WTC11 (cell line): ENCODE measurements at regions not wholly inside any gene's neighbourhood (a gene's known extent, or its start where the extent isn't known, plus 50 kb on each side); places are given as distances from the start of the nearest gene placed in this dataset.
A peak's percentile ranks its signal among the peaks of the same experiment; 100 is the strongest.

Source experiments
- ATAC-seq: fragments of 200-7000 bp; cut with Tn5 transposase; 2 replicates; pipeline ENCODE4 v1.10.0; 2021; ENCODE audit warnings: mild to moderate bottlenecking, moderate library complexity
- CTCF ChIA-PET: fragments of 300-600 bp; sonication (Branson Sonifier 250); formaldehyde crosslinking; loops from one replicate; lab custom pipeline; 2021; ENCODE audit warnings: antibody characterized with exemption; lab: Charles Lee
- POLR2A ChIA-PET: fragments of 350-600 bp; sonication (Branson Sonifier 250); formaldehyde crosslinking; loops from one replicate; lab custom pipeline; 2021; ENCODE audit warnings: antibody characterized with exemption; lab: Charles Lee
- DNase-seq: peaks from one replicate; pipeline ENCODE4 v3.0.0; 2021; ENCODE audit warnings: low spot score
- H3K27ac Mint-ChIP-seq: 2 replicates; pipeline ENCODE4 v1.8.0; 2021; ENCODE audit warnings: mixed read lengths
- H3K27me3 Mint-ChIP-seq: 2 replicates; pipeline ENCODE4 v1.8.0; 2021; ENCODE audit warnings: low read depth, mild to moderate bottlenecking, moderate library complexity, mixed read lengths
- H3K36me3 Mint-ChIP-seq: 2 replicates; pipeline ENCODE4 v1.8.0; 2021; ENCODE audit warnings: mixed read lengths
- H3K4me1 Mint-ChIP-seq: 2 replicates; pipeline ENCODE4 v1.8.0; 2022; ENCODE audit warnings: mixed read lengths
- H3K4me3 Mint-ChIP-seq: 2 replicates; pipeline ENCODE4 v1.8.0; 2021; ENCODE audit warnings: mild to moderate bottlenecking, moderate library complexity, mixed read lengths
- H3K9me3 Mint-ChIP-seq: 2 replicates; pipeline ENCODE4 v1.8.0; 2021; ENCODE audit warnings: mixed read lengths
- ATF1 ChIP-seq: sonication (generic); formaldehyde crosslinking; IDR thresholded peaks from 2 replicates; pipeline ENCODE4 v1.8.1; 2023; ENCODE audit warnings: mild to moderate bottlenecking, moderate library complexity, missing genetic modification reagents
- ETV6 ChIP-seq: sonication (generic); formaldehyde crosslinking; IDR thresholded peaks from 2 replicates; pipeline ENCODE4 v1.8.1; 2022; ENCODE audit warnings: mild to moderate bottlenecking, missing genetic modification reagents
- FOXJ3 ChIP-seq: sonication (generic); formaldehyde crosslinking; IDR thresholded peaks from 2 replicates; pipeline ENCODE4 v1.9.0; 2021; ENCODE audit warnings: missing genetic modification reagents, mild to moderate bottlenecking, borderline replicate concordance
- GRHL2 ChIP-seq: fragments of 250-450 bp; sonication (Bioruptor Pico); IDR thresholded peaks from 2 replicates; pipeline ENCODE4 v1.8.0; 2022; ENCODE audit warnings: mild to moderate bottlenecking, moderate library complexity; ENCODE audit not compliant: insufficient replicate concordance, severe bottlenecking
- GTF2I ChIP-seq: fragments of 250-450 bp; sonication (Bioruptor Pico); conservative IDR thresholded peaks from 2 replicates; pipeline ENCODE4 v1.4.0; 2021; ENCODE audit warnings: mild to moderate bottlenecking
- JUN ChIP-seq: sonication (generic); formaldehyde crosslinking; IDR thresholded peaks from 2 replicates; pipeline ENCODE4 v1.8.0; 2023; ENCODE audit warnings: mild to moderate bottlenecking, missing genetic modification reagents
- NFE2L1 ChIP-seq: sonication (generic); formaldehyde crosslinking; IDR thresholded peaks from 2 replicates; pipeline ENCODE4 v1.8.1; 2023; ENCODE audit warnings: missing genetic modification reagents
- PRRX2 ChIP-seq: fragments of 250-450 bp; sonication (Bioruptor Pico); IDR thresholded peaks from 2 replicates; pipeline ENCODE4 v1.8.0; 2021; ENCODE audit warnings: mild to moderate bottlenecking
- RELA ChIP-seq: sonication (generic); formaldehyde crosslinking; IDR thresholded peaks from 2 replicates; pipeline ENCODE4 v1.8.1; 2022; ENCODE audit warnings: missing genetic modification reagents, mild to moderate bottlenecking, borderline replicate concordance
- SMAD3 ChIP-seq: sonication (generic); formaldehyde crosslinking; IDR thresholded peaks from 2 replicates; pipeline ENCODE4 v1.8.0; 2022; ENCODE audit warnings: missing genetic modification reagents, mild to moderate bottlenecking, borderline replicate concordance
- TEAD1 ChIP-seq: sonication (generic); formaldehyde crosslinking; IDR thresholded peaks from 2 replicates; pipeline ENCODE4 v1.8.0; 2022; ENCODE audit warnings: mild to moderate bottlenecking, missing genetic modification reagents
- ZNF121 ChIP-seq: sonication (generic); formaldehyde crosslinking; IDR thresholded peaks from 2 replicates; pipeline ENCODE4 v1.8.0; 2023; ENCODE audit warnings: missing genetic modification reagents
- ZNF219 ChIP-seq: sonication (generic); formaldehyde crosslinking; IDR thresholded peaks from 2 replicates; pipeline ENCODE4 v1.8.0; 2023; ENCODE audit warnings: missing genetic modification reagents, mild to moderate bottlenecking, borderline replicate concordance
- ZNF396 ChIP-seq: fragments of 250-450 bp; sonication (Bioruptor Pico); IDR thresholded peaks from 2 replicates; pipeline ENCODE4 v1.8.0; 2021; ENCODE audit warnings: mild to moderate bottlenecking, moderate library complexity, borderline replicate concordance
- TF ChIP-seq, protein P1 (sequence below): sonication (generic); formaldehyde crosslinking; IDR thresholded peaks from 2 replicates; pipeline ENCODE4 v1.8.0; 2022; ENCODE audit warnings: mild to moderate bottlenecking, missing genetic modification reagents
- TF ChIP-seq, protein P2 (sequence below): sonication (generic); formaldehyde crosslinking; IDR thresholded peaks from 2 replicates; pipeline ENCODE4 v1.8.0; 2022; ENCODE audit warnings: mild to moderate bottlenecking, missing genetic modification reagents
- TF ChIP-seq, protein P3 (sequence below): sonication (generic); formaldehyde crosslinking; IDR thresholded peaks from 2 replicates; pipeline ENCODE4 v1.8.0; 2023; ENCODE audit warnings: mild to moderate bottlenecking, missing genetic modification reagents
- TF ChIP-seq, protein P4 (sequence below): sonication (generic); formaldehyde crosslinking; IDR thresholded peaks from 2 replicates; pipeline ENCODE4 v1.8.1; 2023; ENCODE audit warnings: mild to moderate bottlenecking, missing genetic modification reagents, moderate library complexity
- TF ChIP-seq, protein P5 (sequence below): fragments of 250-450 bp; sonication (Bioruptor Pico); IDR thresholded peaks from 2 replicates; pipeline ENCODE4 v1.9.0; 2021; ENCODE audit warnings: mild to moderate bottlenecking
- TF ChIP-seq, protein P6 (sequence below): sonication (generic); formaldehyde crosslinking; IDR thresholded peaks from 2 replicates; pipeline ENCODE4 v1.8.0; 2022; ENCODE audit warnings: missing genetic modification reagents

DNA sequence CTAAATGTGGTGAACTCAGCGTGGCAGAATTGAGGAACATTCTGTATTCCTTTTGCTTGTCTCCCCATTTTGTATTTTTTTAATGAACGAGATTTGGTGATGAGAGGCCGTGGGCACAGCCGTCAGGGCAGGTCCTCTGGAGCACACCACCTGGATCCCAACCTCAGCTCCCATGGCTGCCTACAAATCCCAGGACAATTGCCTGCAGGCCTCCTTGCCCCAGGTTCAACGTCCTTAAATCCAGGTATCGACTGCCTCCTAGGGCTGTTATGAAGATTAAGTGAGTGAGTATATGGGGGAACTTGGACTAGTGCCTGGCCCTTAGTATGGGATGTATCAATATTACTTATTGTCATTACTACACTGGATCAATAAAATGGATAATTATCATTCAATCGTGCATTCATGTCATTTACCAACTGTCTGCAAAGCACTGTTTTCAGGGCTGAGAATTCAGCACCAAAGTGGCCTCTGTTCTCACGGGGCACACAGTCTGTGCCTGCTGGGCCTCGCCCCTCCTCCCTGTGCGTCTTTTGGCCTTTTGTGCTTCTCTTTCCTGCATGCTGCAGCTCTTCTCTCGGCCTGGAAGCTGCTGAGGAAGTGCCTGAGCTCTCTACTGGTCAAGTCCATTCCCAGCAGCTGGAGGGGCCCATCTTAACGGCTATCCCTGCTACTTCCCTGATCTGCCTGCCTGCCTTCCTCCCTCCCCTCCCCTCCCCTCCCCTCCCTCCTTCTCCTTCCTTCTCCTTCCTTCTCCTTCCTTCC is 1343.7 kb downstream of the BRD1 start:
- H3K4me1 Mint-ChIP-seq = peaks cover 34% of the 10 kb centered on the region
- H3K27me3 Mint-ChIP-seq = peaks cover 11% of the 10 kb centered on the region; the same call in 1 of the 2 replicates
- ATAC-seq = peak; percentile 65
- peak overlapping the region; percentile 78; the same call in 1 of the 2 replicates for H3K27ac Mint-ChIP-seq
- ChIA-PET POLR2A (interaction anchor here (0.6 kb wide), 1 partner anchor 145 kb away, joined by 3 read pairs; no protein-coding TSS in a partner anchor), CTCF (interaction anchor here (0.6 to 0.7 kb wide), 2 partner anchors 171 to 524 kb away, joined by 3 to 6 read pairs; no protein-coding TSS in a partner anchor)
- no peaks in the 10 kb centered on the region for H3K36me3 Mint-ChIP-seq
- H3K9me3 Mint-ChIP-seq = 0 out of 2 replicates have a peak, but pooled peaks cover 4% of the 10 kb centered on the region
- DNase-seq = no peak
- no peak for TF ChIP-seq JUN (CRISPR knock-in tag)
- TF ChIP-seq RELA (CRISPR knock-in tag) = no peak
- TF ChIP-seq, protein P1, sequence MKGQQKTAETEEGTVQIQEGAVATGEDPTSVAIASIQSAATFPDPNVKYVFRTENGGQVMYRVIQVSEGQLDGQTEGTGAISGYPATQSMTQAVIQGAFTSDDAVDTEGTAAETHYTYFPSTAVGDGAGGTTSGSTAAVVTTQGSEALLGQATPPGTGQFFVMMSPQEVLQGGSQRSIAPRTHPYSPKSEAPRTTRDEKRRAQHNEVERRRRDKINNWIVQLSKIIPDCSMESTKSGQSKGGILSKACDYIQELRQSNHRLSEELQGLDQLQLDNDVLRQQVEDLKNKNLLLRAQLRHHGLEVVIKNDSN (CRISPR knock-in tag) = no peak
- TF ChIP-seq ZNF219 = no peak
- no peak for TF ChIP-seq GTF2I
- TF ChIP-seq ATF1 (CRISPR knock-in tag) = no peak
- no peak for TF ChIP-seq ZNF396 (CRISPR knock-in tag)
- TF ChIP-seq PRRX2 (CRISPR knock-in tag) = no peak
- no peak for TF ChIP-seq TEAD1 (CRISPR knock-in tag)
- TF ChIP-seq, protein P2, sequence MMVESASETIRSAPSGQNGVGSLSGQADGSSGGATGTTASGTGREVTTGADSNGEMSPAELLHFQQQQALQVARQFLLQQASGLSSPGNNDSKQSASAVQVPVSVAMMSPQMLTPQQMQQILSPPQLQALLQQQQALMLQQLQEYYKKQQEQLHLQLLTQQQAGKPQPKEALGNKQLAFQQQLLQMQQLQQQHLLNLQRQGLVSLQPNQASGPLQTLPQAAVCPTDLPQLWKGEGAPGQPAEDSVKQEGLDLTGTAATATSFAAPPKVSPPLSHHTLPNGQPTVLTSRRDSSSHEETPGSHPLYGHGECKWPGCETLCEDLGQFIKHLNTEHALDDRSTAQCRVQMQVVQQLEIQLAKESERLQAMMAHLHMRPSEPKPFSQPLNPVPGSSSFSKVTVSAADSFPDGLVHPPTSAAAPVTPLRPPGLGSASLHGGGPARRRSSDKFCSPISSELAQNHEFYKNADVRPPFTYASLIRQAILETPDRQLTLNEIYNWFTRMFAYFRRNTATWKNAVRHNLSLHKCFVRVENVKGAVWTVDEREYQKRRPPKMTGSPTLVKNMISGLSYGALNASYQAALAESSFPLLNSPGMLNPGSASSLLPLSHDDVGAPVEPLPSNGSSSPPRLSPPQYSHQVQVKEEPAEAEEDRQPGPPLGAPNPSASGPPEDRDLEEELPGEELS (CRISPR knock-in tag) = no peak
- no peak for TF ChIP-seq SMAD3 (CRISPR knock-in tag)
- no peak for TF ChIP-seq GRHL2 (CRISPR knock-in tag)
- TF ChIP-seq, protein P3, sequence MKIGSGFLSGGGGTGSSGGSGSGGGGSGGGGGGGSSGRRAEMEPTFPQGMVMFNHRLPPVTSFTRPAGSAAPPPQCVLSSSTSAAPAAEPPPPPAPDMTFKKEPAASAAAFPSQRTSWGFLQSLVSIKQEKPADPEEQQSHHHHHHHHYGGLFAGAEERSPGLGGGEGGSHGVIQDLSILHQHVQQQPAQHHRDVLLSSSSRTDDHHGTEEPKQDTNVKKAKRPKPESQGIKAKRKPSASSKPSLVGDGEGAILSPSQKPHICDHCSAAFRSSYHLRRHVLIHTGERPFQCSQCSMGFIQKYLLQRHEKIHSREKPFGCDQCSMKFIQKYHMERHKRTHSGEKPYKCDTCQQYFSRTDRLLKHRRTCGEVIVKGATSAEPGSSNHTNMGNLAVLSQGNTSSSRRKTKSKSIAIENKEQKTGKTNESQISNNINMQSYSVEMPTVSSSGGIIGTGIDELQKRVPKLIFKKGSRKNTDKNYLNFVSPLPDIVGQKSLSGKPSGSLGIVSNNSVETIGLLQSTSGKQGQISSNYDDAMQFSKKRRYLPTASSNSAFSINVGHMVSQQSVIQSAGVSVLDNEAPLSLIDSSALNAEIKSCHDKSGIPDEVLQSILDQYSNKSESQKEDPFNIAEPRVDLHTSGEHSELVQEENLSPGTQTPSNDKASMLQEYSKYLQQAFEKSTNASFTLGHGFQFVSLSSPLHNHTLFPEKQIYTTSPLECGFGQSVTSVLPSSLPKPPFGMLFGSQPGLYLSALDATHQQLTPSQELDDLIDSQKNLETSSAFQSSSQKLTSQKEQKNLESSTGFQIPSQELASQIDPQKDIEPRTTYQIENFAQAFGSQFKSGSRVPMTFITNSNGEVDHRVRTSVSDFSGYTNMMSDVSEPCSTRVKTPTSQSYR (CRISPR knock-in tag) = no peak
- TF ChIP-seq, protein P4, sequence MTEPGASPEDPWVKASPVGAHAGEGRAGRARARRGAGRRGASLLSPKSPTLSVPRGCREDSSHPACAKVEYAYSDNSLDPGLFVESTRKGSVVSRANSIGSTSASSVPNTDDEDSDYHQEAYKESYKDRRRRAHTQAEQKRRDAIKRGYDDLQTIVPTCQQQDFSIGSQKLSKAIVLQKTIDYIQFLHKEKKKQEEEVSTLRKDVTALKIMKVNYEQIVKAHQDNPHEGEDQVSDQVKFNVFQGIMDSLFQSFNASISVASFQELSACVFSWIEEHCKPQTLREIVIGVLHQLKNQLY (CRISPR knock-in tag) = no peak
- TF ChIP-seq ETV6 = no peak
- TF ChIP-seq, protein P5, sequence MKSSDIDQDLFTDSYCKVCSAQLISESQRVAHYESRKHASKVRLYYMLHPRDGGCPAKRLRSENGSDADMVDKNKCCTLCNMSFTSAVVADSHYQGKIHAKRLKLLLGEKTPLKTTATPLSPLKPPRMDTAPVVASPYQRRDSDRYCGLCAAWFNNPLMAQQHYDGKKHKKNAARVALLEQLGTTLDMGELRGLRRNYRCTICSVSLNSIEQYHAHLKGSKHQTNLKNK (CRISPR knock-in tag) = no peak
- TF ChIP-seq FOXJ3 (CRISPR knock-in tag) = no peak
- no peak for TF ChIP-seq ZNF121
- TF ChIP-seq, protein P6, sequence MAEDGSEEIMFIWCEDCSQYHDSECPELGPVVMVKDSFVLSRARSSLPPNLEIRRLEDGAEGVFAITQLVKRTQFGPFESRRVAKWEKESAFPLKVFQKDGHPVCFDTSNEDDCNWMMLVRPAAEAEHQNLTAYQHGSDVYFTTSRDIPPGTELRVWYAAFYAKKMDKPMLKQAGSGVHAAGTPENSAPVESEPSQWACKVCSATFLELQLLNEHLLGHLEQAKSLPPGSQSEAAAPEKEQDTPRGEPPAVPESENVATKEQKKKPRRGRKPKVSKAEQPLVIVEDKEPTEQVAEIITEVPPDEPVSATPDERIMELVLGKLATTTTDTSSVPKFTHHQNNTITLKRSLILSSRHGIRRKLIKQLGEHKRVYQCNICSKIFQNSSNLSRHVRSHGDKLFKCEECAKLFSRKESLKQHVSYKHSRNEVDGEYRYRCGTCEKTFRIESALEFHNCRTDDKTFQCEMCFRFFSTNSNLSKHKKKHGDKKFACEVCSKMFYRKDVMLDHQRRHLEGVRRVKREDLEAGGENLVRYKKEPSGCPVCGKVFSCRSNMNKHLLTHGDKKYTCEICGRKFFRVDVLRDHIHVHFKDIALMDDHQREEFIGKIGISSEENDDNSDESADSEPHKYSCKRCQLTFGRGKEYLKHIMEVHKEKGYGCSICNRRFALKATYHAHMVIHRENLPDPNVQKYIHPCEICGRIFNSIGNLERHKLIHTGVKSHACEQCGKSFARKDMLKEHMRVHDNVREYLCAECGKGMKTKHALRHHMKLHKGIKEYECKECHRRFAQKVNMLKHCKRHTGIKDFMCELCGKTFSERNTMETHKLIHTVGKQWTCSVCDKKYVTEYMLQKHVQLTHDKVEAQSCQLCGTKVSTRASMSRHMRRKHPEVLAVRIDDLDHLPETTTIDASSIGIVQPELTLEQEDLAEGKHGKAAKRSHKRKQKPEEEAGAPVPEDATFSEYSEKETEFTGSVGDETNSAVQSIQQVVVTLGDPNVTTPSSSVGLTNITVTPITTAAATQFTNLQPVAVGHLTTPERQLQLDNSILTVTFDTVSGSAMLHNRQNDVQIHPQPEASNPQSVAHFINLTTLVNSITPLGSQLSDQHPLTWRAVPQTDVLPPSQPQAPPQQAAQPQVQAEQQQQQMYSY (CRISPR knock-in tag) = no peak
- no peak for TF ChIP-seq NFE2L1 (CRISPR knock-in tag)
- no peak overlapping the region for H3K4me3 Mint-ChIP-seq
